ENCODE measurements at regions not wholly inside any gene's neighbourhood (a gene's known extent, or its start where the extent isn't known, plus 50 kb on each side); places are given as distances from the start of the nearest gene placed in this dataset.

DNA sequence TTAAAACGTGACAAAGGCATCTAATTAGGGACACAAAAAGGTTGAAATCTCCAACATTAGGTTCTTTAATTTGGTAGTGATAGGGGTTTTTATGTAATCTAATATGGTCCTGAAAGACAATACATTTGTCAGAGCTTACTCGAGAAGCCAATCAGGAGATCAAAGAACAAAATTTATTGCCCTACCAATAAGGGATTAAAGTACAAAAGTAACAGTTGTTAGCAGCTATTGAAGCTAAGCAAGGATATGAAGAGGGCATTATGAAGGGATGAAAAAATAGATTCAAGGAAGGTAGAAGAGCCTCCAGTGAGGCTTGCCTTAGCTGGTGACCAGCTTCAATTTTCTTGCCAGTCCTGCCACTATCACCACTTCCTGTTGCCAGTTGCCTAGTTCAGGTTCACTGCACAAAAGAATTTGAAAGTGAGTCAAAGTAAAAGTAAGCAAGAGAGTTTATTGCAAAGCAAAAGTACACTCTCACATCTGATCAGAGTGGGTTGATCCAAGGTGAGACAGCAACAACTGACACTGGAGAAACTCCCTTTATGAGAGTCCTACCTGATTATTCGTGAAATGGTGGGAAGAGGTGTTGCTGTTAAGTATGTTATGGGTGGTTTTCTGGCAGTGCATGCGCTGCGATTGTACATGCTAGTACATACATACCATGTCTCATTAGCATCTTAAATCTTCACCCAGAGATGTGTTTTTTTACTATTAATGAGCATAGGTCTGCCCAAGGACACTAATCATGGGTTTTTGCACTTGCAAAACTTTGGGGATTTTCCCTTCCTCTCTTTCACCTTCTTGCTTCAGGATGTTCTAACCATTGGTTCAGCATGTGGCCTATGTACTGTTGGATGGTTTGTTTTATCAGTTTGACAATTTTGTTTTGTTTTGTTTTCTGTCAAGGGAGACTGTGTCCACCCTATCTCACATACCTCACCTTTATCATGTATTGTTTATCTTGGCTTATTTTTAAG, 263.2 kb upstream of the ITM2A start:
- TF ChIP-seq, protein P1, sequence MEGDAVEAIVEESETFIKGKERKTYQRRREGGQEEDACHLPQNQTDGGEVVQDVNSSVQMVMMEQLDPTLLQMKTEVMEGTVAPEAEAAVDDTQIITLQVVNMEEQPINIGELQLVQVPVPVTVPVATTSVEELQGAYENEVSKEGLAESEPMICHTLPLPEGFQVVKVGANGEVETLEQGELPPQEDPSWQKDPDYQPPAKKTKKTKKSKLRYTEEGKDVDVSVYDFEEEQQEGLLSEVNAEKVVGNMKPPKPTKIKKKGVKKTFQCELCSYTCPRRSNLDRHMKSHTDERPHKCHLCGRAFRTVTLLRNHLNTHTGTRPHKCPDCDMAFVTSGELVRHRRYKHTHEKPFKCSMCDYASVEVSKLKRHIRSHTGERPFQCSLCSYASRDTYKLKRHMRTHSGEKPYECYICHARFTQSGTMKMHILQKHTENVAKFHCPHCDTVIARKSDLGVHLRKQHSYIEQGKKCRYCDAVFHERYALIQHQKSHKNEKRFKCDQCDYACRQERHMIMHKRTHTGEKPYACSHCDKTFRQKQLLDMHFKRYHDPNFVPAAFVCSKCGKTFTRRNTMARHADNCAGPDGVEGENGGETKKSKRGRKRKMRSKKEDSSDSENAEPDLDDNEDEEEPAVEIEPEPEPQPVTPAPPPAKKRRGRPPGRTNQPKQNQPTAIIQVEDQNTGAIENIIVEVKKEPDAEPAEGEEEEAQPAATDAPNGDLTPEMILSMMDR (IDR thresholded peaks at IDR 0.05) = no peak
- TF ChIP-seq POLR2A (IDR thresholded peaks at IDR 0.05) = no peak

Data from right lobe of liver (tissue), 4 donors.